ENCODE measurements at regions not wholly inside any gene's neighbourhood (a gene's known extent, or its start where the extent isn't known, plus 50 kb on each side); places are given as distances from the start of the nearest gene placed in this dataset.

DNA sequence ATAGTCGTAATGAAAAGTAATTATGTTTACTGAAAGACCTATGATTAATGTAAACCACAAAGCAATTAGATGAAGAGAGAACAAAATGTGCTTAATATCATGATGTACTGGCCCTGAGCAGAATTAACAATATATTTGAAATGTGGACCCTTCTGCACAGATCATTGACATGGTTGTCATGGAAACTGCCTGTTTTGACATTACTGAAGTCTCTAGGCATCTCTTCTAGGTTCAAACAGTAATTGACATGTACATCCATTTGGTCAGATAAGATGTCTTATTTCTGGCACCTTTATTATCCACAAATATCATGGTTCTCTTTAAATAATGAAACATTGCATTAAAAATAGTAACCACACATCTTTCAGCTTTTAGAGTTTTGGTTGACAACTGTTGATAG lies 251.7 kb upstream of the GNPDA2 start:
- DNase-seq (ENCODE audit: low read depth) = no peak

DNA sequence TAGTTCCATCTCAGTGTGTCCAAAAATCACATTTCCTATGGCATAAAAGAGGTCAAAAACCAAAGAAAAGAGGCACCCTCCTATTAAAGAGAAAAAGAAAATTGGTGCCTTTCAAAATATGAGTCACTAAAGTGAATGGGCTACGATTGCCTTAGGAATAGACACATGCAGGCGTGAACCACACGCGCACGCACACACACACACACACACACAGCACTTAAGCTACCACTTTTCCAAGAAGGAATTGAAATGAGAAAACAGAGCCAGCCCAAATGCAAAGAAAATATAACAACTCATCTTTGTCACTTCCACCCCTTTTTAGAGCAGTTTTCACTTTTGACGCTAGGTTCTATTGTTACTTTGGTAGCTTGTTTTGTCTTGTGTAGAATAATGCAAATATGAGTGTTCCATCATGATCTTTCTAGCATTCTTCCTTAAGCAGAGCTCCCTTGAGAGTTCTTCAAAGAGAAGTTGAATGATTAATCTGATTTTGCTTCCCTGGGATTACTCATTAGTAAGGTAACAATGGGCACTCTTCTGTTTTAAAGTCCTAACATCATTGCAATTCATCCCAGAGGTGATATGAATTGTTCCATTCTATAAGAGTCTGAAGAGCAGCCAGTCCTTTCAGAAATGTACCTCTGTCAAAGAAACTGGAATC lies 239.2 kb upstream of the GNPDA2 start:
- peak; percentile 77 for DNase-seq (ENCODE audit: low read depth)

DNA sequence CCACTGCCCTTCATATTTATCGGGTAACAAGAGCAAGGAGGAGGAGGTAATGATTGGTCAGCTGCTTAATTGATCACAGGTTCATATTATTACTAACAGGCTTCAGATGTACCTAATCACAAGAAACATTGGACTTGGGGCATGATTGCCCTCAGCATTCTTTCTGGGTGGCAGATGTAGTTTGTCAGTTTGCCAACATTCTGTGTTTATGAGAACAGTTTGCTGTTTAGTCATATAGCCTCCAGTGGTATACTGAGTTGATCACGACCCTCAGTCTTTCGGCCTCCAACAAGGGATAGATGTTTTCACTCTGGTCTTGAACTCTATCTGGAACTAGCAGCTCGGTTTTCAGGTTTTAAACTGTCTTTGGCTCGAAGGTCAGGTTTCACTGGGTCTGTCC lies 237.7 kb upstream of the GNPDA2 start:
- DNase-seq (ENCODE audit: low read depth) = peak; percentile 10

DNA sequence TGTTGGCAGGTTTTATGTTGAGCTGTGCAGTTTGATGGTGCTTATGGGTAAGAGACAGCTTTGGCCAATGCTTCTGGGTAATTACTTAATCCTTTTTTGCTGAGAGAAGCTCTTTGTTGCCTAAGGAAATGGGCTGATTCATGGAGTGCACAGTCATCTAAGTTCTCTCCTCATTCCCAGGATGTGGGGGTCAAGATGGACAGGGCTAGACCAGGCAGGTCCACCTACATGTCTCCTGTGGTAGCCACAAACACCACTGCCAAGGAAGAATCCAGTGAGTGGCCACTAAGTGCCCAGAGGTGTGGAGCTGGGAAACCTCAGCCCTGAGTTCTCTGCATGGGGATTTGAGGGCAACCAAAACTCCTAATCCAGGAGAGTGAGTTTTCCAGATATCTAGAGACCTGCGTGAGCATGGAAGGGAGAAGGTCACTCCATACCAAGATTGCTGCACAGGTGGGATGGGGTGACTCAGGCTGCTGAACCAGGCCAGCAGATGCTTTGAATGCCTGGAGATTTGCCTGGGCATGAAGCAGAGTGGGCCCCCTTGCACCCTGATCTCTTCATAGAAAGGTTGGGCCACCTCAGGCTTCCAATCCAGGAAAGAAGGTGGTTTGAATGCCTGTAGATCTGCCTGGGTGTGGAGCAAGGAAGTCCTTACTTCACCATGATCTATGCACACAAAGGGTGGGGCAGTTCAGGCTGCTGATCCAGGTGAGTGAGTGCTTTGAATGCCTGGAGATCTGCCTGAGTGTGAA lies 234.8 kb upstream of the GNPDA2 start:
- DNase-seq (ENCODE audit: low read depth) = no peak

DNA sequence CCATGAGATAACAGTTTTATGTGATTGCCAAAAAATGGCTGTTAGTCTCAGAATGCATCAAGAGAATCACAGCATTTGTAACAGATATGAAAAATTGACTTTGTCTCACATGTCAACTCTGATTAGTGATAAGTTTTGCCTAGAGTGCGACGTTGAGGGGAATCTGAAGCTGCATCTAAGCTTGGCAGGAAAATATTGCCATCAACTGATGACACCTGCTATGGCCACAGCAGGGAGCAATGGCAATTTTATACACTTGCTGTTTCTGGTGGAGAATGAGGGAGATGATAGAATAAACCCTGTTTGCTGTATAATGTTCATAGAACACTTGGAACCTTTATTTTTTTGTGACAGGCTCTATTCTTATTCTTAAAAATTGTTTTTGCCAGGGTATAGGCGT lies 205.4 kb upstream of the GNPDA2 start:
- DNase-seq (ENCODE audit: low read depth) = no peak

DNA sequence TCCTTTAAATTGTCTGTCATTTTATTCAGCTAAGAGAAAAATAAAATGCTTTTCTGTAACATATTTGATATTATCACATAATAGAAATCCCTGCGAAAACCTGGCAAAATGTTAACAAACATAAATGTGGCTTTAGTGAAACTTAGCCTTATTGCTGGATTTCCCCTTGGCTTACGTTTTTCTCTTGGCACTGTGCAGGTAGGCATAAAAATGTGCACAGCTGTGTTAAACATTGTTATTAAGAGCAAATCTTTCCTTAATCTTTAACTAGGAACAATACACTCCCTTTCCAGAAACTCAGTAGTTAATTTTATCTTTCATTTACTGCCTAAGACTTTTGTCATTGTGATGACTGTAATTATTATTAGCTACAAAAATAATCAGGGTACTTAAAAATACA lies 202.4 kb upstream of the GNPDA2 start:
- DNase-seq (ENCODE audit: low read depth) = peak; percentile 16

DNA sequence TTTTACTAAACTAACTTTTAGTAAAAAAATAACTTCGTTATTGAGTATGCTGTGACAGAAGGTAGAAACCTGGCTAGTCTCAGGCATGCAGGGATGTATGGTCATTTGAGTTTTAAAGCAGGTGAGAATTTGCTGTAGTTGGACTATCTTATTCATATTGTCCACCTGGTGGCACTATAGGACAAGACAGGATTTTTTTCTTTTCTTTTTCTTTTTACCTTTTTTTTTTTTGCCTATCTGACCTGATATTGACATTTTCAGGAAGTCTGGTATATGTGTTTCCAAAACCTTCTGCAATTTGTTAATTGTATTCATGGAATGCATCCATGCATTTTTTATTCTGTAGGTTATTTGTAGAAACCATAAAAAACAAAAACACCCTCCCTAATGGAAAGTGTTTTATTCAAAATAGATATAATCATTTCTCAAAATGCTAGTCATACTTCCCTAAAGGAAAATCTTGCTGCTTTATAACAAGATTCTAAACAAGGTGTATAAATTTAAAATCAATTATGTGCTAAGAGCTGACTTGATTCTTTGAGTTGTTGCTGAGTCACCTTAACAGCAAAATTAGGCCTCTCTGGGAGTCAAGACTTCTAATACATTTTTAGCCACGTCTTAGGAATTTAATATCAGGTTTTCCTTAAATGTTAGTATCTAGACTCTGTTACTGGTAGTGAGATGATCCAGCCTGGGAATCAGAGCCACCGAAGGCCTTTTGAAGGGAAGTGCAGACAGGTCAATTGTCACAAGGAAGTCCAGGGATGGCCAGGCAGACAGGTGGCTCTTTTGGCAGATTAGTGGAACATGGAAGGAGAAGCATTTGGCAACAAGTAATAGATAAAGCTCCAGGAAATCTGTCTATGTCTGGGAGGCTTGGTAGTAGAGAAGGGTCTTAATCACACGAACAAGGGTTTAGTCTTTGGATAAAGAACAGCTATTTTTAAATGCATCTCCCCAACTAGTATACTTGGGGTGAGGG lies 201.3 kb upstream of the GNPDA2 start:
- peak; percentile 40 for DNase-seq (ENCODE audit: low read depth)

DNA sequence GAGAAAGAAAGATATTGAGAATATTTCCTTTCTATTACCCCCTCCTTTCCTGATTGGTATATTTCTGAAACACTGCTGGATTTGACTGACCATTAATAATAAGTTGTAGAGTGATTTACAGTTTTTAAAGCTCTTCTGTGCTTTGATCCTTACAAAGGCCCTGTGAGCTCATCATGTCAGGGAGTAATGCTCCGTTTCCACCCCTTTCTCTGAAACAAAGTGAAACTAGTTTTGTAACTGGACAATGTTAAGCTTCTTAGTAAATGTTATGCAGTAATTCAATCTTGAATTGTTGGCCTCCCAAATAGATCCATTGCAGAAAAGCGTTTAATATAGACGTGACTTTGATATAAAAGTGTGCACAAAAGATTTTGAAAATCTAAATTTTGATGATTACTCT lies 190.1 kb upstream of the GNPDA2 start:
- peak; percentile 60 for DNase-seq (ENCODE audit: low read depth)

DNA sequence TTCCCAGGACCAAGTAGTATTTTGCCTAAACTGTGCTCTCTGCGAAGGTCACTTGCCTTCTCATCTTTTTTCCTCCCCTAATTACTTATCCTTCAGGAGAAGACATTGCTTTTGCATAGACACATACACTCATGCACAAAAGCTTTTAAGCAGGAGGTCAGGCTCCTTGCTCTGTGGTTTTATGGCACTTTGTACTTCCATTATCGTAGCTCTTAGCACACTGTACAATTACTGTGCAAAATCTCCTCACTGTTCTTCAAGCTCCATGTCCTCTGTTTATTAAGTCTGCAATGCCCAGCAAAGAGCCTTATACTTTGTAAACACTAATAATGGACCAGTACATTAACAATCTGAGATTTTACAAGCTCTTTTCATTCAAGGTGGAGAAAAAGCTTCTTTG lies 188.4 kb upstream of the GNPDA2 start:
- DNase-seq (ENCODE audit: low read depth) = no peak

DNA sequence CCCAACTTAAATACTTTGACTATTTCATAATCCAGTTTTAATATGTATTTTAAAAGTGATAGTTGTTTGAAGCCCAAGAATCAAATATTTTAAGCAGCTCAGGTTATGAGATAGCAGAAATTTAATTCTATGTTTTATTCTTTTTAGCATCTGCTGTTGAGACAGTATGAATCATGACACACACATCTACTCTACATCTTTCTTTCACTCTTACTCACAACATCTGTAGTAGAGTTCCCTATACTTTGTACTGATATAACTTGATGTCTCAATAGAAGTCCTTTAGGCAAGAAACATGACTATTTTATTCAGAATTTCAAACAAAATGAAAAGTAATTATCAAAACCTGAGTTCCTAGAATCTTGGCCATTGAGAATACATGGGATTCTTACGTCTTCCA lies 187.9 kb upstream of the GNPDA2 start:
- no peak for DNase-seq (ENCODE audit: low read depth)

DNA sequence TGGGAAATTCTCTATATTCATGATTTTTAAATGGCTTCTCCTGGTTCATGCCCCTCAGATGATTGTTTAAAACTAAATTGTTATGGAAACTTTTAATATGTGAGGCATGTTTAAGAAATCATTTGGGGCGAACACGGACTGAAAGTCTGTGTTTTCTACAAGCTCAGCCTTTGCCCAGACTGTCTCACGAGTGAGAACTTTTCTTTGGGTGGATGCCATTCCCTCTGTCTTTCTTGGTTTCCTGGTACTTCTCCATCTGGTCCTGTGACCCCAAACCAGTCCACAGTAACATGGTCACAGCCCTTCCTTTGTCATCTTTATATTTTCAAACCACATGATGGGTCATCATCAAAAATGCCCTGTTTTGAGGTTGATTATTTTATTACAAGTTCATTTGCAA lies 186.6 kb upstream of the GNPDA2 start:
- no peak for DNase-seq (ENCODE audit: low read depth)

DNA sequence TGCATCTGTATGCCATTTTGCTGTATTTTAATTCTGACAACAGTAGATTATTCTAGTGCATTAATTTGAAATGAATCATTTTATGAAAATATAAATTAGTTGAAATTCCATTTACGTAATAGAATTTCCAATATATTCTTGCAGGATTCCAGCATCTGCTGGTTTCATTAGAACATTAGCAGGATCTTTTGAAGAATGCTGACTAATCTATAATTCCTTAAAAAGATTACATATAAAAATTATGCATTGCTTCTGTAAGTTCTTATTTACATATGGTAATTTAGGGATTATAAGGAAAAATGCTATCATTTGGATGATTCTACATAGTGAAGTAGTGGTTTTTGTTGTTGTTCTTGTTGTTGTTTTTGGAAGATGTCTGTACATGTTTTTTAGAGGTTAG lies 182.2 kb upstream of the GNPDA2 start:
- DNase-seq (ENCODE audit: low read depth) = no peak

DNA sequence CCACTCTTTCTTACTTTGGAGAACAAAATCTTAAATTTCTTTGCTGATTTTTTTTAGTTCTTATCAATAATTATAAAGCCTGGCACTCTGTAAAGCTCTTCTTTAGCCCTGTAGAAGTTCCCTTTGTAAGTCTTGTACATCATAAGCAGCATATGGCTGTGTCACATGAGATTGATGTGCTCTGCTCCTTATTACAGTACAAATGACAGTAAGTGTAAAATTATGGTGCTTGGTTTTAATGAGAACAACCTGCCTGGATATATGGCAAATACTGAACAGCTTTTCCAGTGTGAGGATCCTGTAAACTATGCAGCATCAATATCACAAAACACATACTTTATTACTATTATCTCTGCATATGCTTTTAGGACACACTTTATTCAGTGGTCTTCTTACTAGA lies 145.9 kb upstream of the GNPDA2 start:
- DNase-seq (ENCODE audit: low read depth) = no peak

DNA sequence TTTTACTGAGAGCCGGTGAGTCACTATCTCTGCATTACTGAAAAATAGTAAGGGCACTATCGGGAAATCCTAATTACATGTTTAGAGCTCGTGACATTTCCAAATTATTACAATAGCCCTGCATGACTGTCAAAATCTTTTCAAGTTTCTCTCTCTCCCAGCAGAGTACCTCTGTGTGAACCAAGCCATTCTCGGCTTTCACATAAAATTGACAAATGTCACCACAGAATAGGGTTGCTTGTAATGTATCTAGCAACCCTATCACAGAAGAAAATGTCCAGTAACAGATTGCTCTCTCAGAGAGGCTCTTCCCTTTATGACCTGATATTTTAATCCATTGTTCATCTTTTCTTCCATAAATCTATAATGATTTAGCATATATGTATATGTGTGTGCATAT lies 144.8 kb upstream of the GNPDA2 start:
- DNase-seq (ENCODE audit: low read depth) = no peak

DNA sequence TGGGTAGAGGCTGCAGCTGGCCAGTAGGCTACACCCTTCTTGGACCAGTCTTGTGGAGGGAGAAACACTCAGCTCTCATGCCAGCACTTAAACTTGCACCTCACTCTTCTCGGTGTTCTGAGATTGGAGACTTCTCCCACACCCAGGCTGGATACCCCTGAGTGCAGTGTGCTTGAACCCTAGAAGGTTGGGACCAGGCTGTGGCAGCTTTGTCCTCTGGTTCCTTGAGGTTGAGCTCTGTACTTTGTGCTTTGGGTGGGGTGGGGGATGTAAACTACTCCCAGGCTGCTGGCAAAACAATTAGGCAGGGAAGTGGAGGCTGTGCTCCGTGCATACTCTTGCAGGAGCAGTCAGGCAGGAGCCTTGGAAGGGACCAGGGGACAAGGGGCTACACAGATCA lies 143.6 kb upstream of the GNPDA2 start:
- DNase-seq (ENCODE audit: low read depth) = no peak

DNA sequence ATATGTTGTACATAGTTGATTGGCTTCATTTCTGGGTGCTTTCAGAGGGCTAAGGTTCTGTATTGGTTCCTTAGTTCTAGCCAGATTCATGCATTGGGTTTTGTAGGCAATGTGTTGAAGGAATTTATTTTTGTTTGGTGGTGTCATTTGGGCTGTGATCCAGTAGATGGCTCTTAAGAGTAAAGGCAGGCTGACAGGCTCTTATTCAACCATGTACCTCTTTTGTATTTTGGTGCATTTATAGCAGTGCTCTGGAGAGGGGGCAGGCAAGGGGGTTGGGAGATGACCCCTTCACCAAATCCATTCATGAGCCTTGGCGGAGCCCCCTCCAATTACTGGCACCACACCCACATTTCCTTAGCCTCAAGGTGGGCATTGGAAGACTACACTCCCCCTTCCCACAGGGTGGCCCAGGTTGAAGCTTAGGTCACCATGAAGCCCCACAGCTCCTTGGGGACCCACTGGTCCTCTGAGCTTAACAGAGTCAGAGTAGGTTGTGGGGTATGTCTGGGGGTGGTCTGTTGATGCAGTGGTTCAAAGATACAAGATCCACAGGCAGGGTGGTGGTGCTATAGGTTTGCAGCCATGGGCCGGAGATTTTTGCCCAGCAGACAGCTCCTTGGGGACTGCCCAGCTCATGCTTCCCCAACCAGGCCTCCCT lies 143.0 kb upstream of the GNPDA2 start:
- no peak for DNase-seq (ENCODE audit: low read depth)

DNA sequence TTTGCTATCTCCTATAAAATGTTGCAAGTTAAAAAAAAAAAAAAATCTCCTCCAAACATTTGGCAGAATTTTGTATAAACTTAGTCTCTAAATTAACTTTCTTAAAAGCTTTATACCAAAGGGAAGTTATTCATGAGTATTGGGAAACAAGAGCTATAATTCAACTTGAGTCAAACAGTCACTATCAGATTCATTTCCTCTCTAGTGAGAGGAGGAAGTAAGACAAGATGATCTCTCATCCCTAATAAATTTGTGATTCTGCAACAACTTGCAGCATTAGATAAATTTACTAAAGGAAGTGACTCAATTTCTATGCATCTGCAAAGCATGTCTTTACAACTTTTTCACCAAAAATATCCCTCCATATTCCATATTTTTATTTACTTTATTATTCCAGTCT lies 135.4 kb upstream of the GNPDA2 start:
- no peak for DNase-seq (ENCODE audit: low read depth)

DNA sequence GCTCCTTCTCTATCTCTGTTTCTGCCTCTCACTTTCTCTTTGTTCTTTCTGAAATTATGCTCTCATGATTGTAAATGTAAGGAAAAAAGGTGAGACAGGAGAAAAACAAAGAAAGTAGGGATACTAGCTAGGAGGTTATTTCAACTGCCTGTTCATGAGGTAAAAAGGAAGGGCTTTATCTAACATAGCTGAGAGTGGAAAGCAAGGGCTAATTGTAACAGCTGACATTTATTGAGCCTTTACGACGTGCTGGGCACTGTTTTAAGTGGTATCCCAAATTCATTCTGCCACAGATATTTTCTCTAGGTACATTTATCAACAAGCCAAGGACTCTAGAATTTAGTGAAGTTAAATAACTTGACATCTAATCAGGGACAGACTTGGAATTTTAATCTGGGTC lies 133.1 kb upstream of the GNPDA2 start:
- no peak for DNase-seq (ENCODE audit: low read depth)

DNA sequence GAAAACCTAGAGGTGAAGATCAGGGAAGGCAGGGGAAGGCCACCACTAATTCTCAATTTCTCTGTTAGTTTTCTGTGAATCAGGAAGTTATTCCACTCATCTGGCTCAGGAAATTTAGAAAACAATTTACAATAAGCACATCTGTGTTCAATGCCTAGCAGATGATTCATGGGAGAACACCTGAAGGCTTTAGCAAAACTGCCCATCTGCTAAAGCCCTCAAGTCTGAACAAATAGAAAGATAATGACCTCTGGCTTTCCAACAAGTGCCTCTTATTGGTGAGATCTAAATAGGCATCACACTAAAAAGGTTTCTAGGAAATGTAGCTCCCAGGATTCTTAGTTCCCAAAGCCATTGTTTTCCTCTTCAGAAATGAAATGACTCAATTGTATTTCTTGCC lies 122.1 kb upstream of the GNPDA2 start:
- DNase-seq (ENCODE audit: low read depth) = no peak

DNA sequence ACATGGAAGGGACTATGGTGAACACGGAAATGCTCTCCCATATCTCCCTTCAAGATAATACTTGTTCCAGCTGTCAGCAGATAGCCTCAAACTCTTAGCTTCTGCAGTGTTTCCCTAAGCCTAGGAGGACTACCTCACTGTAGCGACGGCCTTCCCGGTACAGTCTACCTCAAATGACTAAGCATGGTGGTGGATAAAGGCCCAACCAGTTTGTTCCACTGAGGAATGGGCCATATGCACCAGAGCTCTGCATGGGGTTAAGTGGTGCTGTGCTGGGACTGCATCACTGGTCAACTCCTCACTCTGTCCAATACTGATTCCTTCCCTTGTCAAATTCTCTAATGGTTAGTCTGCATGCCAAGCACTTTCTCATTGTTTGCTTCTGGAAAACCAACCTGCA lies 119.6 kb upstream of the GNPDA2 start:
- no peak for DNase-seq (ENCODE audit: low read depth)

DNA sequence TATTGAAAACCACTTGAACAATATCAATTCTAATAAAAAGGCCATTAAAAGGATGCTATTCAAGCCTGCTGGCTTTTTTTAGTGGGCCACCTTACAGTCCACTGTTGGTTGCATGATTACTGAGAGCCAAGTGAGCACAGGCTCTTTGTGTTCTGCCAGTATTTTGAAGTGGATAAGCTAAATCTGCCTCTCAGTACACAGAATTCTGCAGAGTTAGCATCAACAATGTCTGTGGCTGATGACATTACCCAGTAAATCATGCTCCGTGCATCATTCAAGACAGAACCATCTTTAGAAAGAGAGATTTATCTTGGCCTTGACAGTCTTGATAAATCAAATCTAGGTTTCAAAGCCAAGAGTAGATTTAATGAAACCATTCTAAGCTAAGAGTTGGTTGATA lies 119.0 kb upstream of the GNPDA2 start:
- DNase-seq (ENCODE audit: low read depth) = no peak

DNA sequence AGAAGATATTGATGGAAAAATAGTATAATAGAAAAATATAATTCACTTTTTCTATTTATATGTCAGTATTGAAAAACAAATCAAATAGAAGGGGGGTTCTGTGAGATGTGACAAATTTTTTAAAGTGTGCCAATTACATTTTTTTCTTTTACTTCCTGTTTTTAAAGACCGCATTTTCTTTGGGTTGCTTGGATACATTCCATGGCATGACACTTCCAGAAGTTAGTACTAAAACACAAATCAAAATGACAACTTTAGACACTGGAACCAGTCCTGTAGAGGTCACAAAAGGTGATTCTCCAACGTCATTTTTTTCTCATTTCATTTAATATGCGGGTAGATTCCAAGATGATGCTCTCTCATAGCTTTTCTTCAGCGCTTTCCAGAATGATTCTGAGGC lies 116.2 kb upstream of the GNPDA2 start:
- DNase-seq (ENCODE audit: low read depth) = no peak
